ENCODE measurements at regions not wholly inside any gene's neighbourhood (a gene's known extent, or its start where the extent isn't known, plus 50 kb on each side); places are given as distances from the start of the nearest gene placed in this dataset.
"Not testable (repeated sequence)": the region's sequence is repeated elsewhere in the genome, so short reads cannot be mapped to it uniquely, and the experiment has no call there.

GRCh38 chr17:53249036-53249435 lies 573.7 kb upstream of the KIF2B start:
- no peak for DNase-seq (ENCODE audit: low read depth)
- TF ChIP-seq CTCF (IDR thresholded peaks at IDR 0.05; ENCODE audit: insufficient read depth, low read depth, low read length, missing control alignments) = no peak

DNA sequence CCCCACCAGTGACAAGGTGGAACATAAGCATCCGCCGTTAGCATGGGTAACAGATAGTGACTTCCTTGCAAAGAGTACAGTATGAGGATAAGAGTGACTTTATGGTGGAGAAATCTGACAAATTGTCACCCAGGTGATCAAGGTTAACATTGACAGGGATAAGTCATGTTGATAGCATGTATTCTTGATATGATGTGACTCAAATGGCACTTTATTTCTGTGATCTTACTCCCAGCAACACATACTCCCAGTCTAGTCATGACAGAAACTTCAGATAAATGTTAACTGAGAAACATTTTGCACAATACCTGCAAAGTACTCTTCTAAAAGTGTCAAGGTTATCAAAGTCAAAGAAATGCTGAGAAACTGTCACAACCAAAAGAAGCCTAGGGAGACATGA lies 588.6 kb upstream of the KIF2B start:
- H3K4me3 ChIP-seq (ENCODE audit: low read length) = no peak overlapping the region
- DNase-seq (ENCODE audit: low read depth) = no peak
- TF ChIP-seq CTCF (IDR thresholded peaks at IDR 0.05; ENCODE audit: insufficient read depth, low read depth, low read length, missing control alignments) = no peak

More at GRCh38 chr17:53249036-53249435, 573.7 kb upstream of the KIF2B start:
- H3K4me3 ChIP-seq (ENCODE audit: low read length) = no peak overlapping the region

DNA sequence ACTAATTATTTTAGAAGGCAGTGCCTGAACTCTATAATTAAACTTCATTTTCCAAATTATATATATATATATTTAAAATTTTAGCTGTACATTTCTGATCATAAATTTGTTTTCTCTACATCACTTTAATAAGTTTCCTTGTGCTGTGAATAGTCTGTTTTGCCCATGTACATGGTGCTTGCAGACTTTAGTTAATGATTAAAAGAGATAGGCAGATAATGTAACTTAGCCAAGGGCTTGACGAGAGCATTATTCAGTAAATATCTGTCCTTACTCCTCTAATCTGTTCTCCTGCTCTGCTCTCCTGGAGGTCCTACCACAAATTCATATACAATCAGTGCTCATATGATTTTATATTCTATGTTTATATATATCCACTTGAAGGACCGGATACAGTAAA lies 595.2 kb upstream of the KIF2B start:
- TF ChIP-seq CTCF (IDR thresholded peaks at IDR 0.05; ENCODE audit: insufficient read depth, low read depth, low read length, missing control alignments) = no peak
- H3K4me3 ChIP-seq (ENCODE audit: low read length) = no peak overlapping the region
- DNase-seq (ENCODE audit: low read depth) = no peak

GRCh38 chr17:53227111-53227510 lies 595.6 kb upstream of the KIF2B start:
- no peak for DNase-seq (ENCODE audit: low read depth)
- H3K4me3 ChIP-seq (ENCODE audit: low read length) = no peak overlapping the region
- no peak for TF ChIP-seq CTCF (IDR thresholded peaks at IDR 0.05; ENCODE audit: insufficient read depth, low read depth, low read length, missing control alignments)

DNA sequence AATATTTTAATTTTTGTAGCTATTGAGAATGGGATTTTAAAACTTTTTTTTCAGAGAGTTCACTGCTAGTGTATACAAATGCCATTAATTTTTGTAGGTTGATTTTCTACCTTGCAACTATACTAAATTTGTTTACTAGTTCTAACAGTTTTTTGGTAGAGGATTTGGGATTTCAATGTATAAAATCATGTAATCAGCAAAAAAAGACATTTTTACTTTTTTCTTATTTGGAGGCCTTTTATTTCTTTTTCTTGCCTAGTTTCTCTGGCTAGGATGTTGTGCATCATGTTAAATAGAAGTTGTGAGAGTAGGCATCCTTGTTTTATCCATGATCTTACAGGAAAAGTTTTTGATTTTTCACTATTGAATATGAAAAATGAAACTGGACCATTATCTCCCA lies 602.9 kb upstream of the KIF2B start:
- TF ChIP-seq CTCF (IDR thresholded peaks at IDR 0.05; ENCODE audit: insufficient read depth, low read depth, low read length, missing control alignments) = no peak
- DNase-seq (ENCODE audit: low read depth) = no peak
- H3K4me3 ChIP-seq (ENCODE audit: low read length) = no peak overlapping the region

- H3K4me3 ChIP-seq (ENCODE audit: low read length) = no peak overlapping the region
- TF ChIP-seq CTCF (IDR thresholded peaks at IDR 0.05; ENCODE audit: insufficient read depth, low read depth, low read length, missing control alignments) = no peak
- no peak for DNase-seq (ENCODE audit: low read depth)
These were observed 604.0 kb upstream of the KIF2B start for GRCh38 chr17:53218723-53219122.

GRCh38 chr17:53217311-53217710 lies 605.4 kb upstream of the KIF2B start:
- no peak for DNase-seq (ENCODE audit: low read depth)
- no peak overlapping the region for H3K4me3 ChIP-seq (ENCODE audit: low read length)
- no peak for TF ChIP-seq CTCF (IDR thresholded peaks at IDR 0.05; ENCODE audit: insufficient read depth, low read depth, low read length, missing control alignments)

GRCh38 chr17:53208935-53209334 lies 613.8 kb upstream of the KIF2B start:
- not testable (repeated sequence) for H3K4me3 ChIP-seq (ENCODE audit: low read length); DNase-seq (ENCODE audit: low read depth)

All from epithelial cell of esophagus (primary cell).